ENCODE measurements at regions not wholly inside any gene's neighbourhood (a gene's known extent, or its start where the extent isn't known, plus 50 kb on each side); places are given as distances from the start of the nearest gene placed in this dataset.
"Not testable (repeated sequence)": the region's sequence is repeated elsewhere in the genome, so short reads cannot be mapped to it uniquely, and the experiment has no call there.

GRCh38 chr2:60230596-60230995, 322.9 kb downstream of the BCL11A start:
- no peak for DNase-seq

- no peak for DNase-seq
Measured at GRCh38 chr2:60230037-60230436, 323.4 kb downstream of the BCL11A start.

- DNase-seq, result no peak
Measured at GRCh38 chr2:60226943-60227342, 326.5 kb downstream of the BCL11A start.

DNA sequence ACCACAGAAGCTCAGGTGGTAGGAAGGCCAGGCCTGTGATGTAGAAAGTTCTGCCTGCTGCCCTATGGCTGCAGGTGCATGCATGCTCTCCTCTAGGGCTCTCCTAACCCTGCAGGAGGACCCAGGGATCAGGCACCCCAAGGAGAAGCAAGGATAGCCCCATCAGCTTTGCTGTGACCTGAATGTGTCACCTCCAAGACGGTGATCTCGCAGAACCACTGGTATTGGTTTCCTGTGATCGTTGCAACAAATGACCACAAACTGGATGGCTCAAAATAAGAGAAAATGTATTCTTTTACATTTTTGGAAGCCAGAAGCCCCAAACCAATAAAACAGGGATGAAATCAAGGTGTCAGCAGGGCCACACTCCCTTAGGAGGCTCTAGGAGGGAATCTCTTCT, 327.3 kb downstream of the BCL11A start:
- no peak for DNase-seq

DNA sequence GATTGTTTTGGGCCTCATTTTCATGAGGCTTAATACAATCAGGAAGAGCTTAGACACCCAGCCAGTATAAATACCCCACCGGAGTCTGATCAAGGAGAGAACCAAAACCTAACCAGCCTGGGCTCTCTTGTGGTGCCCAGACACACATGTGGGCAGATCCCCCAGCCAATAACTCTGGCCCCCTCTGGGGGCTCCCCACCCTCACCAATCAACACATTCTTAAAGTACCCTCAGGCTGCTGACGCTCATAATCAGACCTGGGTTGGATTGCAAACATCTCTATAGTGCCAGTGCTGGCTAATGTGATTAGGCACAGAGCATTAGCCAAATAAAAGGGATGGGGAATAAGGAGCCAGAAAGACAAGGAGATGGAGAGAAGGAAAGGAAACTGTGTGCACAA, 329.6 kb downstream of the BCL11A start:
- DNase-seq, result no peak

DNA sequence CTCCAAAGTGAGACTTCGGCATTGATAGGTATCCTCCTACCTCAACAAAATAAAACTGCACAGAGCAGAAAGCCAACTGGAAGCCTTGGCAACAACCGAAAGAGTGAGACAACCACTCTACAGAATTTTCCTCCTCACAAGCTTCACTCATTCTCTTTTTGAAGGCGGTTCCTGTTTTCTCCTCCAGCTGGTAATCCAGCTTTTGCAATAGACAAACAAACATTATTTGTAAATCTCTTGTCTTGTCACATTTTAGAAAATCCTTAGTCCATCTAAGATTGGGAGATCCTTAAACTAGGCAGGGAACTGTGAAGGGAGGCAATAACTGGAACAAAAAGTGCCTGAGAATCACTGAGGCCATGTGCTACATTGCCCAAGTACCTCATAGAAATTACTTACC, 332.4 kb downstream of the BCL11A start:
- DNase-seq, result no peak

GRCh38 chr2:60219536-60219935, 333.9 kb downstream of the BCL11A start:
- DNase-seq, result no peak

GRCh38 chr2:60216452-60216995, 336.9 kb downstream of the BCL11A start:
- no peak for DNase-seq

DNA sequence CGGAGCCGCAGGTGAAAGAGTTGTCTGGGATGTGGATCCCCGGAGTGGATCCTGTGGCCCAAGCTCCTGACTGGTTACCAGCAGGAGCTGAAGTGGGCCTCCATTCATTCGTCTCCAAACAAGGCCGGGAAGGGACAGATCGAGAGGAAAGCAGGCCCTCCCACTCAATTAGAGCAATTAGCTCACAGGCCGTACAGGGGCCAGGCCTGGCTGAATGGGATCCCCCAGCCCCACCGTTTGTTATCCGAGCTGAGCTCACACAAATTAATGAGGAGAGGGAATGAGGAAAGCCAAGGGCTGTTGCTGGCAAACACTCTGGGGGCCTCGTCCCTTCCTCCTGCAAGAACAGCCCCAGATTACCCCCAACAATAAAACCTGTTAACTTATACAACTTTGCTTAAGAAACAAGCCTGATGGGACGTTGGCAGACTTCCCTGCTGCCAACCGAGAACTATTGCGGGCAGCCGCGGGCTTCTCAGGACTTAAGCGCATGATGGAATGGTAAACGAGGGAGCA, 338.0 kb downstream of the BCL11A start:
- no peak for DNase-seq

- no peak for DNase-seq
Measured at GRCh38 chr2:60214626-60214875, 338.9 kb downstream of the BCL11A start.

- no peak for DNase-seq
Measured at GRCh38 chr2:60213865-60214625, 339.4 kb downstream of the BCL11A start.

- no peak for DNase-seq
Measured at GRCh38 chr2:60212181-60212945, 341.1 kb downstream of the BCL11A start.

DNA sequence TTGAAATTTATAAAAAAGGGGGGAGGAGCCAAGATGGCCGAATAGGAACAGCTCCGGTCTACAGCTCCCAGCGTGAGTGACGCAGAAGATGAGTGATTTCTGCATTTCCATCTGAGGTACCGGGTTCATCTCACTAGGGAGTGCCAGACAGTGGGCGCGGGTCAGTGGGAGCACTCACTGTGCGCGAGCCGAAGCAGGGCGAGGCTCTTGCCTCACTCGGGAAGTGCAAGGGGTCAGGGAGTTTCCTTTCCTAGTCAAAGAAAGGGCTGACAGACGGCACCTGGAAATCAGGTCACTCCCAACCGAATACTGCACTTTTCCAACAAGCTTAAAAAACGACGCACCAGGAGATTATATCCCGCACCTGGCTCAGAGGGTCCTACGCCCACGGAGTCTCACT, 364.4 kb downstream of the BCL11A start:
- not testable (repeated sequence) for DNase-seq

DNA sequence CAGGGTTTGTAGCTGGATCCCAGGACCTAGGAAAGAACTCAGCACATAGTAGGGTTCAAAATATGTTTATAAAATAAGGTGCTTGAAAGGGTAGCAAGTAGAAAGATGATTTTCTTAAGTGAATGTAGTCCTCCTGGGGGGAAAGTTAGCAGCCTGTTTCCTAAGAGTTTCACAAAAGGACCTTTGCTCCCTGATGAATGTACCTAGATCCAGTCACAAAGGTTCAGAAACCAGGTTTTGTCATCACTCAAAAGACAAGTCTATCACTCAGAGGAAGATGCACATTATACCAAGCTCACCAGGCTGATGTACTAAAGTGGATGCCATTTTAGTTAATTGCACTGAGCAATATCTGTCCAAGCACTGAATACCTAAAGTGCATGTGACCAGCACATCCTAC, 378.2 kb downstream of the BCL11A start:
- DNase-seq, result no peak

DNA sequence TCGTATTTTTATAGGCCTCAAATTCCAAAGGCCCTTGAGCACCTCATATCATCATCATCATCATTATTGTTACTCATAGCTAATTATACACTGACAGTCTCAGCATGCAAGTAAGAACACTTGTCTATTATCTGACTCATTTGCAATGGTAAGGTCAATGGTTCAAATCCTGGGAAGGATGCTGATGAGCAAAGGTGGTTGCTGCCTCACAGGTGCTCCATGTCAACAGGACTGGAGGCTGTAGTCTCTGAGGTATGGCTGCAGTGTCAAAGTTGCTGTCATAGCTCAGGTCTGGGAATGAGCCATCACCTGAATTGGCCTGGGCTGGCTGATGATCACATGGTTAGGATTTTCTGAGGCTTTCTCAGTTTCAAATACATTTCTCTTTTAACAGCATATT, 379.3 kb downstream of the BCL11A start:
- DNase-seq, result no peak

DNA sequence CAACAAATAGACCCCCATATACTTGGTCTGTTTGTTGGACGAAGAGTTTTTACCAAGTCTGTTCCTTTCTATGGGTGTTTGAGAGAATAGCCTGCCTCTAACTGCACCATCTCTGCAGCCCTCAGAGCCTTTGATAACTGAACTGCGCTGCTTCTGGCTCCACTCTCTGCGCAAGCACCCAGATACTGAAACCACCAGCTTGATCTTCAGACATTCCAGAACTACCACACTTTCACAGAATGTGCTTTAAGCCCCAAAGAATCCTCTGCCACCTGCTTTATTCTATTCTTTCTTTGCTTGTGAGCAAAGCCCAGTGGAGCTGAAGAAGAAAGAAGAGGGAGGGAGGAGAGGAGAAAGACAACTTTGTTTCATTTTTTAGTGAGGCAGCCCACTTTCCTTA, 380.7 kb downstream of the BCL11A start:
- DNase-seq, result no peak

DNA sequence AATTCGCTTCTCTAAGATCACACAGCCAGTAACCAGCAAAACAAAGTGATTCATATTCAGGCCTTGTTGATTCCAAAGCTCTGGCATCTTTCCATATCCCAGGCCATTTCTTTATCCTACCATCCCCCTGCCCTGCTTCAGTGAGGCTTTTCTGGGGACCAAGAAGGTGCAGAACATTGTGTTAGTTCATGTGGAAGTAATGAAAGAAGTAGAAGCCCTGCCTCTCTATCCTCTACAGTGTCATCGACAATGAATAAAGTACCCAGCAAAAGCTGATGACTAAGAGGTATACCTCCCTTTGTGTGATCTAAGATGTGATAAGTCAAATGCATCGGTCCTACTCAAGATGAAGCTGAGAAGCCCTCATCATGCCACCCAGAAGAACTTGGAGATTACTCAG, 383.2 kb downstream of the BCL11A start:
- DNase-seq, result no peak

DNA sequence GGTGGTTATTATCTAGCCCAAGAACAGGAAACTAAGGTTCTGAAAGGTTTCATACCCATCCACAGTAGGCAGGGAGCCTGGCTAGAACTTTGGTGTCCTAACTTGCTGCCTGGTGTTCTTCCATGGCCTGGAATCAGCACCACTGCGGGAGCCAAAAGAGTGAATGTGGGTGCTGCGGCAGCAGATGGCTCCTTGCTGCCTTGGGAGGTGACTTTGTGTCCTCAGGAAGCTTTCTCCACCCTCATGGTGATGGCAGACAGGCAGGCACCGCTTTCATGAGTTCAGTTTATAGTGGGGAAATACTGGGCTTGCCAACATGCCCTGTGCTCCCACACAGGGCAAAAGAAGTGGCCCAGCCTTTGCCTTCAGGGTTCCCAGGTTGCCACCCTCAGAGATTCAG, 385.2 kb downstream of the BCL11A start:
- no peak for DNase-seq

DNA sequence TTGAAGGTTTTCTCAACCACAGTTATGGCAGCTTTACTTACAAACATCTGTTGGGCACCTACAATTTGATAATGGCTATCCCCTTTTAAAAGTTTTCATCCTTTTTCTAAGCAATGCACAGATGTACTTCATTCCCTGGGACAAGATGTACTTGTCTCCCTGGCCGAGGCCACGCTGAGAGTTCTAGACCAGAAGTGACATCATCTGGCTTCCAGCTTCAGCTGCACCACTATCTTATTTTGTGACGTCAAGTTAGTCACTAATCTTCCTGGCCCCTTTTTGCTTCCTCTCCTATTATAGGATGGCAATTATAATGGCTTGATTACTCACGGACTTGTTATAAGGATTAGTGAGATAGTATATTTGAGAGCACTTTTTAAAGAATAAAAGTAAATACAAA, 386.4 kb downstream of the BCL11A start:
- DNase-seq, result no peak

GRCh38 chr2:60163691-60164090, 389.8 kb downstream of the BCL11A start:
- no peak for DNase-seq

GRCh38 chr2:60159519-60159918, 393.9 kb downstream of the BCL11A start:
- DNase-seq, result no peak

- DNase-seq, result no peak
Measured at GRCh38 chr2:60158262-60158661, 395.2 kb downstream of the BCL11A start.

DNA sequence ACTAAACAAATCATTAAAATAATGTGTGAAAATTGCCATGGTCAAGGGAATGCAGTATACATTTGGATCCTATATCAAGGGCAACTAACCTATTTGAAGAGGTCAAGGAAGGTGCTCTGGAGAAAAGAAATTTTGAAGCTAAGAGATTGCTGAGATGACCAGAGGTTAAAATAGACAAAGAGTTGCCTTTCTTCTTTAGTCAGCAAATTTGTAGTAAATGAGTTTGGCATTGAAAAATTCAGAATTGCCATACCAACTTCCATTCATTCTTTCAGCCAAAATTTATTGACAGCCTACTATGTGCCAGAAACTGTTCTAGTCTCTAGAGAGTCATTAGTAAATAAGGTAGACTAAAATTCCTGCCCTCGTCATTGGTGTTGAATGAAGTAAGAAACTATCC, 396.2 kb downstream of the BCL11A start:
- no peak for DNase-seq

DNA sequence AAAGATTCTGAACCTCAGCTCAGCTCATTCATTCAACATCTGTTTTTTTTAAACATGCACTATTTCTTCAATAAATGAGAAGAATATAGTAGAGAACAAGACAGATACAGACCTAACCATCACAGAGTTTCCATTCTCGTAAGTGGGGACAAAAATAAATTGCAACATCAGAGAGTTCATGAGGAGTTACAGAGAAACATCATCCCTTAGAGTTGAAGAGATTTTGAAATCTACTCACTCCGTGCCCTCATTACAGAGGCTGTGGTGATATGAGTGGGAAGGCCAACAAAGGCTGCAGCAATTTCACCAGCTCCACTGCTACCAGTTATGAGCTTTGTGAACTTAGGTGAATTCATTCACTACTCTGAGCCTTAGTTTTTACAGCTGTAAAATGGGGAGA, 399.3 kb downstream of the BCL11A start:
- DNase-seq, result no peak
